Neuron (in vitro differentiated cells): ENCODE measurements at regions not wholly inside any gene's neighbourhood (a gene's known extent, or its start where the extent isn't known, plus 50 kb on each side); places are given as distances from the start of the nearest gene placed in this dataset.

Experiments
- H2AFZ ChIP-seq: one replicate; pipeline ENCODE4 v1.6.1; 2013; ENCODE audit warnings: low read depth, mild to moderate bottlenecking, inconsistent platforms, low read length, moderate library complexity
- H3K27me3 ChIP-seq: one replicate; pipeline ENCODE4 v1.6.1; 2013; ENCODE audit warnings: low read length; ENCODE audit not compliant: insufficient read depth
- H3K36me3 ChIP-seq: one replicate; pipeline ENCODE4 v1.6.1; 2013; ENCODE audit warnings: low read length; ENCODE audit not compliant: insufficient read depth
- H3K4me1 ChIP-seq: one replicate; pipeline ENCODE4 v1.6.1; 2013; ENCODE audit warnings: low read length; ENCODE audit not compliant: insufficient read depth
- H3K4me3 ChIP-seq: 2 replicates; pipeline ENCODE4 v1.5.1; 2013; ENCODE audit warnings: mild to moderate bottlenecking, low read length, moderate library complexity
- H3K9me3 ChIP-seq: one replicate; pipeline ENCODE4 v1.6.1; 2013; ENCODE audit warnings: low read length

DNA sequence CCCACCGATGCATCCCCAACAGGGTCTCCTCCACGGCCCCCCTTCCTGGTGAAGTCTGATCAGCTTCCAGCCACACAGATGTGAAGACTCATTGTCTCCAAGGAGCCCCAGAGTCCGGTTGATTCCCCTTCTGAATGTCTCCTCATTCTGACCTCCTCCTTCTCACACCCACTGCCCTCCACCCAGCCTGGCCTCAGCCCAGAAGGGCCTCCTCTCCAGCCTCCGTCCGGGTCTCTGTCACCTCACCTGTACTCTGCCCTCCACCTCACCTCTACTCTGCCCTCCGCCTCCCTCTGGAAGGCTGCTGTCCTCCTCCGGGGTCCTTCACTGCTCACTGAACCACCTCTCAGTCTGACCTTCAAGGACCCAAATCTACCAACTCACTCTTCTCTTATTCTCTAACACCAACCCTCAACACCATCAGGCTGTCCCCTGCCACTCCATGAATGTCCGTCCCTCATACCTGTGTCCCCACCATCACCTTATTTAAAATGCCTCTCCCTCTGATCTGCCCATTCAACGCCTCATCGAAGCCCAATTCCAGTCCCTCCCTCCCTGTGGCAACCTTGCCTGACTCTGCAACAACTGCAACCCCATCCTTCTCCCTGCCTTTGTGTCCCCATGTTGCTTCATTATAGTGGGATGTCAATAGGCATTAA is 201.2 kb downstream of the TOMM20 start:
- Histone ChIP-seq H3K36me3 (no peaks in the 10 kb centered on the region), H3K4me1 (peaks cover 22% of the 10 kb centered on the region), H2AFZ (no peak overlapping the region), H3K27me3 (no peaks in the 10 kb centered on the region), H3K9me3 (no peaks in the 10 kb centered on the region), H3K4me3 (no peak overlapping the region)

DNA sequence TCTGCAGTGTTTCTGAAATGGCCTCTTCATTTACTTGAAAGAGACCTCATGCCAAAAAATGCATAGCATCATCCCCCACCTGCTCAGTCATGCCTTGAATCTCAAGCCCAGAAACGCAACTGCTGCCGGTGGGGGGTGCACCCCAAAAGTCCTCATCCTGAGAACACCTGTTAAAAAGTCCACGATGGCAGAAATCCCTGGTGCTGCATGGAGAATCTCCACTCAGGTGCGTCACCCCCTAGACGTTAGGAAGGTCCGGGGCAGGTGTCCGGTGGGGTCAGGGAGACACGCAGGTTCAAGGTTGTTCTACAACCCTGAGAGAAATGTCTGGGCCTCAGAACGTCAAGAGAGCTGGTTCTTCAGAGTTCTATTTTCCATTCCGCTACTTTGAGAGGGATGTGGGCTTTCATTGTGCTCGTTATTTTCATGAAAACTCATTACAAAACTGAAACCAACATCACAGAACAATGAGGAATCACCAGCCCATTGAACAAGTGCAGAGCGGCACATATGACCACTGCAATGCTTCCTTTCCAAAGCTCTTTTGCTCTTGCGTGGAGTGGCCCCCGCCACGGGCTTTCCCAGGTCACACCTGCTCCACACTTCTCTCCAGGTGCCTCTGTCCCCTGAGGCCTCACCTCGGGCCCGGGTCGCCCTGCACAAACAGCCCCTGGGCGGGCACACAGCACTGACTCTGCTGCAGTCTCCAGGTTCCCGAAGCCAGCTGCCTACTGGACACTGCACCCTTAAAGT is 201.9 kb downstream of the TOMM20 start:
- Histone ChIP-seq H2AFZ (peak overlapping the region; percentile 48), H3K4me1 (peaks cover 19% of the 10 kb centered on the region), H3K9me3 (no peaks in the 10 kb centered on the region), H3K27me3 (no peaks in the 10 kb centered on the region), H3K36me3 (no peaks in the 10 kb centered on the region), H3K4me3 (no peak overlapping the region)

GRCh38 chr1:234926264-234926558 is 202.4 kb downstream of the TOMM20 start:
- Histone ChIP-seq H3K27me3 (no peaks in the 10 kb centered on the region), H3K9me3 (no peaks in the 10 kb centered on the region), H3K4me3 (peak overlapping the region; percentile 4), H3K36me3 (no peaks in the 10 kb centered on the region), H2AFZ (peak overlapping the region; percentile 48), H3K4me1 (peaks cover 23% of the 10 kb centered on the region)

DNA sequence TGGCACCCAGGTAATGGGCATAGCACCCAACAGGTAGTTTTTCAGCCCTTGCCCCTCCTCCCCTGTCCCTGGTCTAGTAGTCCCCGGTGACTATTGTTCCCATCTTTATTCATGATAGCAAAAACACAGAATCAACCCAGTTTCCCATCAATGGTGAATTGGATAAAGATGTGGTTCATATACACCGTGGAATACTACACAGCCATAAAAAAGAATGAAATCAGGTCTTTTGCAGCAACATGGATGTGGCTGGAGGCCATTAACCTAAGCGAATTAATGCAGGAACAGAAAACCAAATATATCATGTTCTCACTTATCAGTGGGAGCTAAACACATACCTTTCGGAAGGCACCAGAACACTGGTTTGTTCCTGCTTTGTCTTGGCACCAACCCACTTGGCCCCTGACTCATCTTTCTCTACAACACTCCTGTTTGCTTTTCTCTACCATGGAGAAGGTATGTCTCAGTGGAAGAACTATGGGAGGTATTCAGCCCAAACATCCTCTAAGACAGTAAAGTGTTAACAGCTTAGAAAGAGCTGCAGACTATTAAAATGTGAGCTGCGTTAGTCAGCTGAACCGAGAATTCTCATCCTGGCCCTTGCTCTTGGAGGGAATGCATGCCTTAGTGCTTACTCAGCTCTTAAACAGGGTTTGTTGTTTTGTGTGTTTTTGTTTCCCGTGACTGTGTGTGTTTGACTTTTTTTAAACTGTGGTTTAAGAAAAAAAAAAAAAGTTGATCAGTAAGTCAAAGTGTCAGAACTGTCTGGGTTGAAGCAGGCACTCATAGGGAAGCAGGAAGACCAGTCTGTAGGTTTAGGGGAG is 203.0 kb downstream of the TOMM20 start:
- Histone ChIP-seq H3K4me1 (peaks cover 28% of the 10 kb centered on the region), H2AFZ (peak overlapping the region; percentile 48), H3K4me3 (peak overlapping the region; percentile 4), H3K36me3 (no peaks in the 10 kb centered on the region), H3K27me3 (no peaks in the 10 kb centered on the region), H3K9me3 (no peaks in the 10 kb centered on the region)

DNA sequence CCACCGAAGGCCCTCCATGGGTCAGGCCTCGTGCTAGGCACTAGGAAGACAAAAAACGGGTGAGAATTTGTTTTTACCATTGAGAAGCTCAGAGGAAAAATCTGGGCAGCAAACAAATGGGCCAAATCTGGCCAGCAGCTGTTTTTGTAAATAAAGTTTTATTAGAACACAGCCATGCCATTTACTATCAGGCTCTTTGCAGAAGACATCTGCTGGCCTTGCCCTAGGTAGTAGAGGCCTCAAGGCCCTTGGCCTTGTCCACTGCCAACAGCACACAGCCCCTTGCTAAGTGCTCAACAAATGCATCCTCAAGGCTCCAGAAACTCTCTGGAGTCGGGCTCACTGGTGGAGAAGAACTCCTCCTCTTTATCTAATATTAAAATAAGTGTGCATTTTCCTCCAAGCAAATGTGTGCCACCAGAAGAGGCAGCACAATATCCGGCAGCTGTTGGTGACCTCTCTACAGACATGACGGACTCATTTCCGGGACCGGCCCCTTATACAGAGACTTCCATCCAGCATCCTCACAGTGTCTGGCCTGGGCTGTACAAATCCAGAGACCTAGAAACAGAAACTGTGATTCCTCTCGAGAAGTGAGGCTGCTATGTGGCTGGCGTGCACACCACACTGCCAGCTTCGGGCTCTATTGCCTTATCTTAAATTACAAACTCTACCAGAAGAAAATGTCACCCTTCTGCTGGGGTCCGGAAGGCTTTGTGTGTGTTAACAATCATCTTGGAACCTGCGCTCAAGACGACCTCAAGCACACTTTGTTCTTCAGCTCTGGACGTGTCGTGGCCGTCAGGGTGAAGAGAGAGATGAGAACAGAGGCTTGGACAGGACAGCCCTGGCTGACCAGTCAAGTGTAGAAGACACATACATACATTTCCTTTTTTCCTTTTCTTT is 203.9 kb downstream of the TOMM20 start:
- Histone ChIP-seq H3K9me3 (peaks cover 3% of the 10 kb centered on the region), H3K4me1 (peaks cover 28% of the 10 kb centered on the region), H3K36me3 (no peaks in the 10 kb centered on the region), H3K4me3 (no peak overlapping the region), H3K27me3 (no peaks in the 10 kb centered on the region), H2AFZ (no peak overlapping the region)

- Histone ChIP-seq H3K9me3 (peaks cover 3% of the 10 kb centered on the region), H3K27me3 (no peaks in the 10 kb centered on the region), H3K36me3 (no peaks in the 10 kb centered on the region), H2AFZ (no peak overlapping the region), H3K4me3 (no peak overlapping the region), H3K4me1 (peaks cover 37% of the 10 kb centered on the region)
Measured at GRCh38 chr1:234923626-234924025, 205.0 kb downstream of the TOMM20 start.

DNA sequence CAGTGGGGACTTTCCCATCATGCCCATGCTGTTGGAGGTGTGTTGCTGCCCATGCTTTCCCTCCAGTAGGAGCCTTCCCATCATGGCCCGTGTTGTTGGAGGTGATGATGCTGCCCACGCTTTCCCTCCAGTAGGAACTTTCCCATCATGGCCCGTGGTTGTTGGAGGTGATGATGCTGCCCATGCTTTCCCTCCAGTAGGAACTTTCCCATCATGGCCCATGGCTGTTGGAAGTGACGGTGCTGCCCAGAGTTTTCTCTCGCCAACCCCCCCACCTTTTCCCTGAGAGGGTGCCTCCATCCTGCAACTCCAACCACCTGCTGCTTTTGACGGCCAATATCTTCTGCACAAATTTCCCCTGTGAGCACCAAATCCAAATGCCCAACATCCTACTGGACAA is 205.7 kb downstream of the TOMM20 start:
- Histone ChIP-seq H3K27me3 (no peaks in the 10 kb centered on the region), H3K4me1 (peaks cover 43% of the 10 kb centered on the region), H3K9me3 (peaks cover 3% of the 10 kb centered on the region), H3K36me3 (no peaks in the 10 kb centered on the region), H2AFZ (no peak overlapping the region), H3K4me3 (no peak overlapping the region)

DNA sequence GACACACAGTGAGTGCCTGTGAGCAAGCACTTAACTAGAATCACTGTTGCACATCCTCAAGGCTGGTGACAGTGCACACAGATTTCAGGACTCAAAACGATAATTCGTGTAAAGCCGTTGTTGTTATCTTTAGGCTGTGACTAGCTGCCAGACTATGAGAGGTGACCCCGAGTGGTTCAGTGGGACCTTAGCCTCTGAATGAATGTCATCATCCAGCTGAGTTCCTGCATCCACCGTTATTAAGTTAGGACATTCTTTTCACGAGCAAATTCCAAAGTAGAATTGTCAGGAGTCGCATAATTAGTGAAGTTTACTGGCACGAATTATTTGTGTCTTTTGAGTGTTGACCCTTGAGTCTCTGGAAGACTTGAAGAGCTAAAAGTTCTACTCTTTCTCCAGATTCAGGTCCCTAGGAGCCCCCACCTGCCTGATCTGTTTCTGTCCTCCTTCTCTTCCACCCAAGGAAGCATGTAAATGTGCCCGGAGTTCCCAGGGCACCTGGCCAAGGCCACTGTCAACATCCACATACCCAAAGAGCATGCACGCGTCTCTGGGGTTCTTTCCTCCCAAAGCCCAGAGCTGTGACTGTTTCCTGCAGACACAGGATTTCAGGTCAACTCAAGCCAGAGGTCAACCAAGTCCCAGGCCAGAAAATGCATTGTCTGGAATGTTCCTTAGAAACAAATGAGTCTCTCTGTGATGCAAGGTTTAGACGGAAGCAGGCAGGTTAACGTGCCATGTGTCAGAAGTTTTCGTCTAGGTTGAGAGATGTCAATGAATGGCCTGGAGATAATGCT is 207.2 kb downstream of the TOMM20 start:
- Histone ChIP-seq H3K4me1 (peaks cover 40% of the 10 kb centered on the region), H3K4me3 (no peak overlapping the region), H3K9me3 (peaks cover 3% of the 10 kb centered on the region), H2AFZ (no peak overlapping the region), H3K36me3 (no peaks in the 10 kb centered on the region), H3K27me3 (no peaks in the 10 kb centered on the region)

- H2AFZ ChIP-seq, result no peak overlapping the region
- H3K27me3 ChIP-seq, result no peaks in the 10 kb centered on the region
- peaks cover 3% of the 10 kb centered on the region for H3K9me3 ChIP-seq
- peaks cover 34% of the 10 kb centered on the region for H3K4me1 ChIP-seq
- no peak overlapping the region for H3K4me3 ChIP-seq
- no peaks in the 10 kb centered on the region for H3K36me3 ChIP-seq
Measured at GRCh38 chr1:234920843-234921140, 207.8 kb downstream of the TOMM20 start.

GRCh38 chr1:234920136-234920842 is 208.3 kb downstream of the TOMM20 start:
- Histone ChIP-seq H3K4me3 (no peak overlapping the region), H3K36me3 (no peaks in the 10 kb centered on the region), H3K9me3 (peaks cover 3% of the 10 kb centered on the region), H3K4me1 (peaks cover 31% of the 10 kb centered on the region), H2AFZ (no peak overlapping the region), H3K27me3 (no peaks in the 10 kb centered on the region)

DNA sequence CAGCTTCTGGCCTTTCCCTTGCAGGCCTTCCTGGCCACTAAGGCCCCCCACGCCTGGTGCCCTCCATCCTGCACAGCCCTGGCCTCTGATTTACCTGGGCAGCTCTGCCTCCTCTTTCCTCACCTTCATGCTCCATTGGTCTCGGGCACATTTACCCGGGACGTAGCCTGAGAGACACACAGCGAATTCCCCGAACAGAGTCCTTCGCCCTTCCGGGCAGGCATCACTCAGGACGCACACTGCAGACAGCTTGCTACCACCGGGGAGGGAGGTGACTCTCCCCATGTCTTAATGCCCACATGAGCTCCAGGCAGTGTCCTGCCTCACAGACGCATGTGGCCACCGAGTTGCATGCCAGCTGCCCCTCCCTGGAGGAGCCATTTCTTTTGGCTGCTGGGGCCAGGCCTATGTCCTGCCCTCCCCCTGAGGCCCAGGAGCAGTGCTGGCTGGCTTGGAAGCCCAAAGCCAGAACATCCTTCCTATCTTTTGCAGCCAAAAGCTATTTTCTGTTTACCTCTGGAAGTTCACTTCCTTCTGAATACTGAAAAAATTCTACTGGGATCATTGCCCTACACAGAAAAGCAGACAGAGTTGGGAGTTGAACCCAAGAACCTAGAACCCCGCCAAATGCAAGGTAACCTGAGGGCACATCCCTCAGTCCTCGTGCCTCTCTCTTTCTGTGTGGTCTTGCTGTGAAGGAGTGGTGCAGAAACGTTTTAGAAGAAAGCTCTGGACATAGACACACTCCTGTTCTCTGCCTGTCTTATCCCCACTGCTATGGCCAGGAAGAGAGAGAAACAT is 209.5 kb downstream of the TOMM20 start:
- Histone ChIP-seq H3K36me3 (no peaks in the 10 kb centered on the region), H3K4me1 (peaks cover 31% of the 10 kb centered on the region), H3K9me3 (peaks cover 3% of the 10 kb centered on the region), H2AFZ (peak overlapping the region; percentile 93), H3K27me3 (no peaks in the 10 kb centered on the region), H3K4me3 (no peak overlapping the region)
